Aorta (tissue), 5 donors: ENCODE measurements at regions not wholly inside any gene's neighbourhood (a gene's known extent, or its start where the extent isn't known, plus 50 kb on each side); places are given as distances from the start of the nearest gene placed in this dataset.
"Not testable (repeated sequence)": the region's sequence is repeated elsewhere in the genome, so short reads cannot be mapped to it uniquely, and the experiment has no call there.

Experiments
- ATAC-seq: fragments of 200-7000 bp; cut with Tn5 transposase; one replicate; pipeline ENCODE4 v1.9.1; 2022; ENCODE audit warnings: moderate library complexity; ENCODE audit not compliant: low FRiP score
- DNase-seq, 2 donors: peaks; one replicate each; pipeline ENCODE4 v3.0.0-alpha.2; 2020
- H3K27ac ChIP-seq, 2 donors: one replicate each; pipeline ENCODE4 v1.5.1; 2013; ENCODE audit warnings: low read length in 2 of 2, mild to moderate bottlenecking in 2 of 2, moderate library complexity in 2 of 2, control low read depth in 1 of 2, inconsistent platforms in 1 of 2, low read depth in 1 of 2
- H3K27me3 ChIP-seq, 2 donors: one replicate each; pipeline ENCODE4 v1.6.1; 2013; ENCODE audit warnings: control low read depth in 1 of 2, low read length in 1 of 2, mild to moderate bottlenecking in 1 of 2, moderate library complexity in 1 of 2; ENCODE audit not compliant: insufficient read depth in 2 of 2, control insufficient read depth in 1 of 2
- H3K36me3 ChIP-seq, 2 donors: one replicate each; pipeline ENCODE4 v1.6.1; 2013; ENCODE audit warnings: control low read depth in 1 of 2, low read length in 1 of 2, mild to moderate bottlenecking in 1 of 2; ENCODE audit not compliant: insufficient read depth in 2 of 2, control insufficient read depth in 1 of 2
- H3K4me1 ChIP-seq, 2 donors: one replicate each; pipeline ENCODE4 v1.6.1; 2013; ENCODE audit warnings: low read length in 2 of 2, control low read depth in 1 of 2, mild to moderate bottlenecking in 1 of 2, moderate library complexity in 1 of 2; ENCODE audit not compliant: insufficient read depth in 2 of 2, control insufficient read depth in 1 of 2
- H3K4me3 ChIP-seq, 2 donors: one replicate each; pipeline ENCODE4 v1.5.1; 2013; ENCODE audit warnings: low read length in 2 of 2, control low read depth in 1 of 2, mild to moderate bottlenecking in 1 of 2
- H3K9me3 ChIP-seq: one replicate; pipeline ENCODE4 v1.6.1; 2013; ENCODE audit warnings: mild to moderate bottlenecking, low read length; ENCODE audit not compliant: control insufficient read depth
- WGBS, 2 donors: extraction: QIAGEN DNeasy Blood & Tissue Kit; methylation state at CpG; one replicate each; pipeline ENCODE4 v1.1.7; 2013; 5-methylcytosine and 5-hydroxymethylcytosine counted together
- intact Hi-C, 2 donors: fragments of 100-400 bp; cut with DNase I; formaldehyde crosslinking; loops; one replicate each; pipeline versions ENCODE4 v1.14.2 to v1.15.0; 2022
- donor health status: healthy with polysubstance abuse.
- donor health status: Bipolar disorder and iron deficiency.
- donor health status: DM: no; HTN: no; CAD: no.
- donor health status: DM: no; HTN: no; CAD: no.
- donor health status: DM: yes; HTN: yes; CAD: no.

DNA sequence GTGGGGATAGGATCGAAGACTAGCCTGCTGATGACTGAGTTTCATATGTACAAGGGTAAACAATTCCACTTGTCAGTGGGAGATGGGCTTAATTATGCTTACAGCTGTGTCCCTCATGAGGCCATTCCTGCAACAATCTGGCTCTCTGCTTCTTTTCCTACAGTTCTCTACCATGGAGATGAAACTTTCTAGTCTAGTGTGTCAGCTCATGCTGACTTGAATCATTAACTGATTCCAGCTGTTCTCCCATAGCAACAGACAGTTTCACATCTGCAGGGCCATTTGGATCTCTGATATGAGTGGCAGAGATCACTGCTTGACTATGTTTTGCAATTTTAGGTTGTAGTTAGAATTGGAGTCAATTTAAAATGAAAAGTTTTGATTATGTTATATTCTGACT lies 1251.7 kb upstream of the RAG2 start:
- H3K4me3 ChIP-seq: no peak overlapping the region
- intact Hi-C loops: no loop called here
- DNase-seq (no peak), ATAC-seq (no peak)
- no peaks in the 10 kb centered on the region for H3K27me3 ChIP-seq
- WGBS, 2 donors: 46 to 49% methylated on average over 1 of the region's 1 CpG
- no peaks in the 10 kb centered on the region for H3K4me1 ChIP-seq
- no peak overlapping the region for H3K27ac ChIP-seq
- H3K36me3 ChIP-seq: no peaks in the 10 kb centered on the region
- H3K9me3 ChIP-seq: no peaks in the 10 kb centered on the region

GRCh38 chr11:37843603-37844002 lies 1245.6 kb upstream of the RAG2 start:
- Histone ChIP-seq H3K27me3 (no peaks in the 10 kb centered on the region), H3K36me3 (no peaks in the 10 kb centered on the region), H3K4me3 (no peak overlapping the region), H3K4me1 (no peaks in the 10 kb centered on the region), H3K9me3 (no peaks in the 10 kb centered on the region), H3K27ac (no peak overlapping the region)
- DNase-seq: no peak
- intact Hi-C loops: no loop called here
- no peak for ATAC-seq
- WGBS, 2 donors: 43 to 45% methylated on average over 2 of the region's 2 CpGs

- no peaks in the 10 kb centered on the region for H3K27me3 ChIP-seq
Measured at GRCh38 chr11:37841016-37841415, 1243.0 kb upstream of the RAG2 start.

GRCh38 chr11:37840345-37840744 lies 1242.3 kb upstream of the RAG2 start:
- DNase-seq, H3K27me3 ChIP-seq, H3K4me1 ChIP-seq, H3K36me3 ChIP-seq, intact Hi-C loops, H3K4me3 ChIP-seq, H3K27ac ChIP-seq, H3K9me3 ChIP-seq, ATAC-seq: not testable (repeated sequence)
- WGBS, 2 donors: 90 to 91% methylated on average over 2 of the region's 2 CpGs

More at GRCh38 chr11:37841016-37841415, 1243.0 kb upstream of the RAG2 start:
- no peak overlapping the region for H3K27ac ChIP-seq
- H3K36me3 ChIP-seq: no peaks in the 10 kb centered on the region
- no peak overlapping the region for H3K4me3 ChIP-seq
- intact Hi-C loops: no loop called here
- no peaks in the 10 kb centered on the region for H3K9me3 ChIP-seq
- WGBS, 2 donors: 21 to 28% methylated on average over 2 of the region's 2 CpGs
- ATAC-seq (no peak), DNase-seq (no peak)
- H3K4me1 ChIP-seq: no peaks in the 10 kb centered on the region

DNA sequence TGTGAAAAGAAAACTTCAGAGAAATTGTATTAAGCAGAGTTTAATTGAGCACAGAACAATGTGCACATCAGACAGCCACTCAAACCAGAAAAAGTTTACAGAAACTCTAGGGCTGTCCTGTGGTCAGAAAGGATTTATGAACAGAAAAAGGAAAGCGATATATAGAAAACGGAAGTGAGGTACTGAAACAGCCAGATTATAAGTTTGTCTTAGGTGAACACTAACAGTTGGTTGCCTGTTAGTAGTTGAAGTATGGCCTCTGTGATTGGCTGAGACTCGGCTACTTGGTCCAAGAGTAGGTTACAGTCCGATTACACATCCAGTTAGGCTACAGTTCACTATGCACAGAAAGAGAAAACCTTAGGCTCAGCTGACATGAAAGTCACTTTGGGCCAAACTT lies 1232.5 kb upstream of the RAG2 start:
- Histone ChIP-seq H3K27me3 (no peaks in the 10 kb centered on the region), H3K27ac (no peak overlapping the region), H3K4me1 (no peaks in the 10 kb centered on the region), H3K9me3 (peaks cover 1% of the 10 kb centered on the region), H3K36me3 (no peaks in the 10 kb centered on the region), H3K4me3 (no peak overlapping the region)
- ATAC-seq (no peak), DNase-seq (no peak)
- WGBS, 2 donors: 47 to 70% methylated on average over 4 of the region's 4 CpGs
- intact Hi-C loops: no loop called here

GRCh38 chr11:37817727-37818270 lies 1219.8 kb upstream of the RAG2 start:
- ATAC-seq (no peak), DNase-seq (no peak)
- intact Hi-C loops: no loop called here
- Histone ChIP-seq H3K4me1 (no peaks in the 10 kb centered on the region), H3K27me3 (no peaks in the 10 kb centered on the region), H3K4me3 (no peak overlapping the region), H3K9me3 (no peaks in the 10 kb centered on the region), H3K27ac (no peak overlapping the region), H3K36me3 (no peaks in the 10 kb centered on the region)
- WGBS, 2 donors: 94 to 95% methylated on average over 11 of the region's 11 CpGs

DNA sequence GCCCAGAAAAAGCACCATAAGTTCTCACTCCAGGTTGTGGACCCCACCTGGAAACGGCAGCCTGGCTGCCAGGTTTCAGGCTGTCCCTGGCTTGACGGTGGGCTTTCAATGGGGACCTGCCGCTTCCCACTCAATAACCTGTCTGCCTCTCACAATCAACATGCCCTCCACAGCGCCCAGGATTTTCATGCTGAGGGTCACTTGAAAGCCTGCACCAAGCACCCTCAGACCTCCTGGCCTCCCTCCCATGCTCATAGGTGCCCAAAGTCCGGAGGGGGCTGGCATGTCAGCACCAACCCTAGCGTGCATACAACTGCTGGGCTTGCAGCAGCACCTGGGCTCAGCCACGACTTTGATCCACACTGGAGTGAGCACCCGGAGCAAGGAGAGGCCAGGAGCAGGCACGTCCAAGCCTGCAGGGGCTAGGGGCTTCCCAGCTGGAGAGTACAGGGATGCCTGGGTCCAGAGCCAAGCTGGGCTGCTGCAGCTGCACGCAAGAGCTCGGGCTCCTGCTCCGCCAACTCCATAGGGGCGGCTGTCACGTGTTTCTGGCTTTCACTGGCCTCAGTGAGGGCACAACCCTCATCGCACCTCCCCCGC lies 1214.3 kb upstream of the RAG2 start:
- DNase-seq: peak in 1 of 2 donors; percentile 51
- Histone ChIP-seq H3K27me3 (no peaks in the 10 kb centered on the region), H3K36me3 (no peaks in the 10 kb centered on the region), H3K4me1 (no peaks in the 10 kb centered on the region), H3K9me3 (no peaks in the 10 kb centered on the region), H3K4me3 (no peak overlapping the region), H3K27ac (no peak overlapping the region)
- intact Hi-C loops: no loop called here
- 88 to 90% methylated on average over 16 of the region's 16 CpGs for WGBS, 2 donors
- ATAC-seq: peak; percentile 46

DNA sequence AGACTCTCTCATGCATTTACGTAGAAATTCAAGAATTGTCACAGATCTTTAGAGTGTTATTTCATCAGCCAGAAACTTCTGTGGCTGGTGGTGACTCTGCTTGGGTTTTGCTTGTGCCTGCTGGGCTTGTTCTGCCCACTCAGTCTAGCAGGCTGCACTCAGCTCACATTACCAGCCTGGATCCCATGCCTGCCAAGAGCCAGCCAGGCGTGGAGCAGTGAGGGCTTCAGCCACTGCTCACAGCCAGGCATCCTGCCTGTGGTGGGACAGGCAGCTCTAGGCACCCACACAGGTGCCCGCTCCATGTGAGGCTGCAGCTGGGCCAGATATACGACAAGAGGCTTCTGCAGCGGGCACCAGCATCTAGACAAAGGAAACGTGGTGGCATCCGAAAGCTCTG lies 1213.3 kb upstream of the RAG2 start:
- Histone ChIP-seq H3K9me3 (no peaks in the 10 kb centered on the region), H3K27me3 (no peaks in the 10 kb centered on the region), H3K36me3 (no peaks in the 10 kb centered on the region), H3K4me1 (no peaks in the 10 kb centered on the region), H3K27ac (no peak overlapping the region), H3K4me3 (no peak overlapping the region)
- 91 to 93% methylated on average over 7 of the region's 7 CpGs for WGBS, 2 donors
- DNase-seq: no peak
- intact Hi-C loops: no loop called here
- no peak for ATAC-seq

- DNase-seq (no peak), ATAC-seq (no peak)
- Histone ChIP-seq H3K27ac (no peak overlapping the region), H3K9me3 (no peaks in the 10 kb centered on the region), H3K27me3 (no peaks in the 10 kb centered on the region), H3K4me1 (no peaks in the 10 kb centered on the region), H3K36me3 (no peaks in the 10 kb centered on the region), H3K4me3 (no peak overlapping the region)
- WGBS, 2 donors: 89 to 91% methylated on average over 2 of the region's 2 CpGs
- intact Hi-C loops: no loop called here
Measured at GRCh38 chr11:37804666-37805065, 1206.6 kb upstream of the RAG2 start.
